ENCODE measurements at regions not wholly inside any gene's neighbourhood (a gene's known extent, or its start where the extent isn't known, plus 50 kb on each side); places are given as distances from the start of the nearest gene placed in this dataset.
"Not testable (repeated sequence)": the region's sequence is repeated elsewhere in the genome, so short reads cannot be mapped to it uniquely, and the experiment has no call there.

- POLR2A ChIA-PET; H3K36me3 ChIP-seq (replicated peaks in 1 of 2; ENCODE audit: control insufficient read depth in 1 of 2, insufficient read depth in 2 of 2, low read length in 2 of 2); in situ Hi-C loops (cut with HindIII; ENCODE audit: extremely low pct_ligation_motif_present, low pct_unique_long_range_greater_than_20kb); BruUV-seq (replicated peaks); H4K20me1 ChIP-seq (ENCODE audit: insufficient read depth, low read length); FAIRE-seq; CTCF ChIA-PET (ENCODE audit: low intra/inter-chr PET ratio, low total read pairs); H3K4me1 ChIP-seq (ENCODE audit: insufficient read depth, low read length); H3K4me3 ChIP-seq (replicated peaks in 1 of 3; ENCODE audit: insufficient read depth in 1 of 3, low read depth in 2 of 3, low read length in 3 of 3); intact Hi-C loops (cut with micrococcal nuclease; ENCODE audit: unreplicated experiment); H2AFZ ChIP-seq (ENCODE audit: low read length); H3K27me3 ChIP-seq (ENCODE audit: control insufficient read depth in 1 of 2, insufficient read depth in 2 of 2, low read length in 2 of 2); H3K27ac ChIP-seq (ENCODE audit: extremely low read length, insufficient read depth, low read length); H3K79me2 ChIP-seq (ENCODE audit: insufficient read depth, low read length); H3K9ac ChIP-seq (ENCODE audit: insufficient read depth, low read depth, low read length); H3K4me2 ChIP-seq (ENCODE audit: low read depth, low read length); DNase-seq (ENCODE audit: low spot score): not testable (repeated sequence)
- 5% methylated on average over 5 of the region's 5 CpGs for WGBS (ENCODE audit: low lambda C conversion rate)
- ATAC-seq, result peak; percentile 27
- peaks cover 94% of the 10 kb centered on the region for H3K9me3 ChIP-seq (ENCODE audit: low read length)
Measured at GRCh38 chr22:10775601-10776357, 4752.2 kb upstream of the OR11H1 start.

DNA sequence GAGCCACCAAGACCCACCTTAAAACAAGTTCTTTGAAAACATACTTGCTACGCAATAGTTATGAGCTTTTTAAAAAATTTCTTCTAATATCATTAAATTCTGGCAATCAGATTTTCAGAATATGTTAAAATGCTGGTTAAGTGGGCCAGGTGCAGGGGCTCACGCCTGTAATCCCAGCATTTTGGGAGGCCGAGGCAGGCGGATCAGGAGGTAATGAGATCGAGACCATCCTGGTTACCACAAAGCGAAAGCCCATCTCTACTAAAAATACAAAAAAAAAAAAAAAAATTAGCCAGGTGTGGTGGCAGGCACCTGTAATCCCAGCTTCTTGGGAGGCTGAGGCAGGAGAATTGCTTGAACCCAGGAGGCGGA lies 4751.6 kb upstream of the OR11H1 start:
- in situ Hi-C loops (cut with HindIII; ENCODE audit: extremely low pct_ligation_motif_present, low pct_unique_long_range_greater_than_20kb); H3K4me2 ChIP-seq (ENCODE audit: low read depth, low read length); ATAC-seq; H3K27me3 ChIP-seq (ENCODE audit: control insufficient read depth in 1 of 2, insufficient read depth in 2 of 2, low read length in 2 of 2); BruUV-seq (replicated peaks); H2AFZ ChIP-seq (ENCODE audit: low read length); H3K27ac ChIP-seq (ENCODE audit: extremely low read length, insufficient read depth, low read length); FAIRE-seq; H3K4me3 ChIP-seq (replicated peaks in 1 of 3; ENCODE audit: insufficient read depth in 1 of 3, low read depth in 2 of 3, low read length in 3 of 3); H3K36me3 ChIP-seq (replicated peaks in 1 of 2; ENCODE audit: control insufficient read depth in 1 of 2, insufficient read depth in 2 of 2, low read length in 2 of 2); DNase-seq (ENCODE audit: low spot score); intact Hi-C loops (cut with micrococcal nuclease; ENCODE audit: unreplicated experiment); POLR2A ChIA-PET; H3K4me1 ChIP-seq (ENCODE audit: insufficient read depth, low read length); H4K20me1 ChIP-seq (ENCODE audit: insufficient read depth, low read length); CTCF ChIA-PET (ENCODE audit: low intra/inter-chr PET ratio, low total read pairs); H3K9ac ChIP-seq (ENCODE audit: insufficient read depth, low read depth, low read length); H3K79me2 ChIP-seq (ENCODE audit: insufficient read depth, low read length): not testable (repeated sequence)
- H3K9me3 ChIP-seq (ENCODE audit: low read length), result peaks cover 94% of the 10 kb centered on the region
- WGBS (ENCODE audit: low lambda C conversion rate), result 19% methylated on average over 7 of the region's 7 CpGs

DNA sequence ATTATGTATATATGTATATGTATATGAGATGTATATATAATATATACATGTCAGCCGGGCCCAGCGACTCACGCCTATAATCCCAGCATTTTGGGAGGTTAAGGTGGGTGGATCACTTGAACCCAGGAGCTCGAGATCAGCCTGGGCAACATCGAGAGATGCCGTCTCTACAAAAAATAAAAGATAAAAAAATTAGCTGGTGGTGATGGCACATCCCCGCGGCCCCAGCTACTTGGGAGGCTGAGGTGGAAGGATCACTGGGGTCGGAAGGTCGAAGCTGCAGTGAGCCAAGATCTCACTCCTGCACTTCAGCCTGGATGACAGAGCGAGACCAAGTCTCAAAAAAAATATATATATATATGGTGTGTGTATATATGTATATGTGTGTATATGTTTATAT lies 4750.3 kb upstream of the OR11H1 start:
- H3K4me2 ChIP-seq (ENCODE audit: low read depth, low read length); in situ Hi-C loops (cut with HindIII; ENCODE audit: extremely low pct_ligation_motif_present, low pct_unique_long_range_greater_than_20kb); CTCF ChIA-PET (ENCODE audit: low intra/inter-chr PET ratio, low total read pairs); BruUV-seq (replicated peaks); ATAC-seq; H3K36me3 ChIP-seq (replicated peaks in 1 of 2; ENCODE audit: control insufficient read depth in 1 of 2, insufficient read depth in 2 of 2, low read length in 2 of 2); DNase-seq (ENCODE audit: low spot score); H3K9ac ChIP-seq (ENCODE audit: insufficient read depth, low read depth, low read length); H3K79me2 ChIP-seq (ENCODE audit: insufficient read depth, low read length); H2AFZ ChIP-seq (ENCODE audit: low read length); intact Hi-C loops (cut with micrococcal nuclease; ENCODE audit: unreplicated experiment); FAIRE-seq; POLR2A ChIA-PET; H3K27ac ChIP-seq (ENCODE audit: extremely low read length, insufficient read depth, low read length); H3K4me1 ChIP-seq (ENCODE audit: insufficient read depth, low read length); H3K4me3 ChIP-seq (replicated peaks in 1 of 3; ENCODE audit: insufficient read depth in 1 of 3, low read depth in 2 of 3, low read length in 3 of 3); H3K27me3 ChIP-seq (ENCODE audit: control insufficient read depth in 1 of 2, insufficient read depth in 2 of 2, low read length in 2 of 2); H4K20me1 ChIP-seq (ENCODE audit: insufficient read depth, low read length): not testable (repeated sequence)
- 36% methylated on average over 11 of the region's 11 CpGs for WGBS (ENCODE audit: low lambda C conversion rate)
- peaks cover 96% of the 10 kb centered on the region for H3K9me3 ChIP-seq (ENCODE audit: low read length)
